HG02759 (cell line): ENCODE measurements at regions not wholly inside any gene's neighbourhood (a gene's known extent, or its start where the extent isn't known, plus 50 kb on each side); places are given as distances from the start of the nearest gene placed in this dataset.
"Not testable (repeated sequence)": the region's sequence is repeated elsewhere in the genome, so short reads cannot be mapped to it uniquely, and the experiment has no call there.

Experiments
- ATAC-seq: cut with Tn5 transposase; IDR thresholded peaks from one replicate; pipeline ENCODE4 v1.9.1; 2021; ENCODE audit warnings: mild to moderate bottlenecking, moderate library complexity; ENCODE audit not compliant: unreplicated experiment

- ATAC-seq, result no peak
These were observed 72.2 kb upstream of the ABLIM1 start for GRCh38 chr10:114730291-114730690.

DNA sequence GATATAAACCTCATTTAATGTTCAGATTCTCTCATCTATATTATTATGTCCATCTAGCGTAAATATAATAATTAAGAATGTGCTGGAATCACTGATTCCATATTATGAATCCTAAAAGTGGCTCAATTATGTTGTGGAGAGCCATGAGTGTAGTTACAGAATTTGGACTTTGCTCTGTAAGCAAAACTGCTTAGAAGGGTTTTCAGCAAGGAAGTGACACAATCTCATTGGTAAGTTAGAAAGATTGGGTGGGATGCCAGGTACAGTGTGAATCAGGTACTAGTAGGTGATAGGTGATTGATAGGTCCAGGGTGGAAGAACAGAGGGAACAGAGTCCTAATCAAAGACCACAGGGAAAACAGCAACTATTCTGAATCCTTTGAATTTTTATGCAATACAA, 74.9 kb upstream of the ABLIM1 start:
- no peak for ATAC-seq

- no peak for ATAC-seq
These were observed 77.9 kb upstream of the ABLIM1 start for GRCh38 chr10:114735946-114736345.

DNA sequence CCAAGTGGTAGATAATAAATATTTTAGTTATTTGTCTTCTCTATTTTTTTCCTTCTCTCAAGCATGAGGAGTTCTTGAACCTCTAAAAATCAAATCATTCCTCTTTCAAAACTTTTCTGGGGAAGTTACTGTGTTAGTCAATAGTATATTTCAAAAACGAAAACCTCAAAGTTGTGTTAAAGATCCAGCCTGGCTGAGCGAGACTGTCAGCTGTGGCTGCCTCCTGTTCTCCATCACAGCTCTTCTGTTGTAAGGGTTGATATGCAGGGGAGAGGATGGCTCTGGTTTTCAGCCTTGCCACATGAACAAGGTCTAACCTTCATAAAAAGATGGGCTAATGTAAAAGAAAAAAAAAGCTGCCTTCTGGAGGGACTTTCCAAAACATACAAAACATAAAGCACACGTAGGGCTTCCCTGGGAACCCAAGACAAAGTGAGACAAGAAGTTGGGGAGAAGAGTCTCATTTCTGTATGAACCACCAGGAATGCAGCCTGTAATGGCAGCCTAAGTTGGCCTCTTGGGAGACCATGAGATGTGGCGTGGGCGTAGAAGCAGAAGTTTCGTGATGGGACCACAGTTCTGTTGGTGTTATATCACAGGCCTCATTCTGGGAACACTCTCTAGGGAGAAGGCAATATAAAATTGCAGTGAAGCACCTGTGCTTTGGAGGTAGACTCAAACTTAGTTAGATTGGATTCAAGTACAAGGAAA, 77.9 kb upstream of the FHIP2A start:
- ATAC-seq, result no peak

- no peak for ATAC-seq
These were observed 75.0 kb upstream of the FHIP2A start for GRCh38 chr10:114746531-114746930.

GRCh38 chr10:114748241-114748640, 73.3 kb upstream of the FHIP2A start:
- no peak for ATAC-seq

GRCh38 chr10:114749014-114749413, 72.6 kb upstream of the FHIP2A start:
- no peak for ATAC-seq

GRCh38 chr10:114749510-114749909, 72.1 kb upstream of the FHIP2A start:
- no peak for ATAC-seq

DNA sequence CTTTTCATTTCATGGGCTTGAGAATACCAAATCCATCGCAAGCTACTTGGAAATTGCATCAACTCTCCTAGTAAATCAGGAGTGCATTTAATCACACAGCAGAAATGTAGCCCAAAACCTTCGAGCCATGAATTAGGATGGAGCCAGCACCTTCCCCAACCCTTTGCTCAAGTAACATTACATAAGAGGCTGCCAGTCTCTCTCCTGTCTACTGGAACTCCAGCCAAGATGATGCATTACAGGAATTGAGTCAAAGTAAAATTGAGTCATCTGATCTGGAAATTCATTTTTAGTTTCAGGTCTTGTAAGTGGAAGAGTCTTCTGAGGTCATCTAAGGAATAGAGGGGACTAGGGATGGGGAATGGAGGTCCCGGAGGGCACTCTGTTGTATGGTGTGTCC, 69.7 kb upstream of the FHIP2A start:
- no peak for ATAC-seq

GRCh38 chr10:114752570-114752969, 69.0 kb upstream of the FHIP2A start:
- ATAC-seq, result not testable (repeated sequence)

GRCh38 chr10:114753126-114753525, 68.5 kb upstream of the FHIP2A start:
- ATAC-seq, result no peak

DNA sequence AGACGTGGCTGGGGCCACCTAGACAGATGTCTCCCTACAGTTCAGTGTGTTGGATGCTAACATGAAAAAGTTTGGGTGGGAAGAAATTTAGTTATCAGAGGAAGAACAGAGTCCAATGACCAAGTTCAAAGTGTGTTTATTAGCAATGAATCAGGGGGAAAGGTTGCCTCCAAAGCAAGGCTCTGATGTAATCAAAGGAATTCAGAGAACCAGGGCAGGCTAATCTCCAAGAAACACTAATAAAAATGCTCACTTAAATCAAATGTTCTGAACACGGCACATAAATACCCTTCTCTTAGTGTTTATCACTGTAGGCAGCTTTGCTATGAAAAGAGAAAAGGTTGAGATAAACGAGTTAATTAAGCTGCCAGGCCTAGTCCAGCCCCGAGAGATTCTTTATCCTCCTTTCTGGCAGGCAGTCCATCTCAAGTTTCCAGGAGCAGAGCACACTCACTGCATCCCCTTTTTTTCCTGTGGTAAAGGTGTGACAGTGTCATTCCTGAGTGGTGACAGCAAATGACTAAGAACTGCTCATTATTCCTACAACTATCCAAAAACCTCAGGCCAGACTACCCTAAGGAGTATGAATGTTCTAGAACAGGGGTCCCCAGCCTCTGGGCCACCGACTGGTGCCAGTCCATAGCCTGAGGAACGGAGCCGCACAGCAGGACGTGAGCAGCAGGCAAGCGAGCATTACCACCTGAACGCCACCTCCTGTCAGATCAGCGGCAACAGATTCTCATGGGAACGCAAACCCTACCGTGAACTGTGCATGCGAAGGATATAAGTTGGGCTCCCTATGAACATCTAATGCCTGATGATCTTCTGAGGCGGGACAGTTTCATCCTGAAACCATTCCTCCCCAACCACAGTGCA, 66.9 kb upstream of the FHIP2A start:
- ATAC-seq, result no peak

DNA sequence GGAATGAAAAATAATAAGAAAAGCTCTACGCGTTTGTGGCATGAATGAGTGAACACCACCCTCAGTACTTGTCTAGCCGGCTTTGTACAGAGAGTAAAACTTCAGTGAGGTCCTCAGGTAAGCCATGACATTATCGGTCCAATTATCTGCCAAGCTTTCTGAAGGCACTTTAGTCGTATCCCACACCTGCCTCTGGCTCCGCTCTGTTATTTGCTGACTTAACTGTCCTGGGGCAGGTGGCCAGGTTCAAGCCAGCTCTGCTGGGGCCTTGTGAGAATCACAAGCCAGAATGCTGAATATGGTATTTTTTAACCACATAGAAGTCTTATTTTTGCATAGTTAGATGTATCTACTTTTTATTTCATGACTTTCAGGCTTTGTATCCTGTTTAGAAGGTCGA, 66.0 kb upstream of the FHIP2A start:
- no peak for ATAC-seq

DNA sequence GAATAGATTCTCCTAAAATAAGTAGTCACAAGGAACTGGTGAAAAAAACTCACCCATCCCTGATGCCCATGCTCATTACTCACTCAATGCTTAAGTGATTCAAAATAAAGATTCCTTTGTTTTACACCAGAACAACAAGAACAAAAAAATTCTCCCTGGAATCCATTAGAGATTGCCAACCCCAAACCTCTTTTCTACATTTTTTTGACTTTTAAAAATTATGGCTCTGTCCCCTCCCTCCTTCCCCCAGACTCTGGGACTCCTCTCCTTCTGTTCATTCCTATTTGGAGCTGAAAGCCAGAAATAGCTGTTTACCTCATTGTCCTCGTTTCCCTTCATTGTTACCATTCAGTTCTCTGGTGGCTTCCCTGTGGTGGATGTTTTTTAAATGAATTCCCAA, 63.2 kb upstream of the FHIP2A start:
- ATAC-seq, result no peak

GRCh38 chr10:114761205-114762193, 60.1 kb upstream of the FHIP2A start:
- ATAC-seq, result no peak

DNA sequence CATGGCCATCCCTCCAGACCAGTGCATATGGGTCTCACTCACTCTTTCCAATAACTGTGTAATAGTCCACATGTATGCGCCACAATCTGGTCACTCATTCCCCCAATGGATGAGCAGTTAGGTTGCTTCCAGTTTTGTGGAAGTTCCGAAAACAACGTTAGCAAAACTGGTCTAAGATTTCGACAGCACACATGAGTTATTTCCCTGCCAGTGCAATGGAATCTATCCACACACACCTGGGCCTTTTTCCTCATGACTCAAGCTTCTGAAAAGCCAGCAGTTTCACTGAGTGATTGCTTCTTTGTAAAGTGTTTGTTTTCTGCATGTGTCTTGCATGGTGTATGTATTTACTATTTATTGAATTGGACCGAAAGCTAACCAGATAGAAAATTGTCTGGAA, 58.8 kb upstream of the FHIP2A start:
- ATAC-seq, result no peak

- ATAC-seq, result no peak
These were observed 56.9 kb upstream of the FHIP2A start for GRCh38 chr10:114764656-114765055.

GRCh38 chr10:114766470-114766869, 55.1 kb upstream of the FHIP2A start:
- no peak for ATAC-seq

- peak; percentile 52 for ATAC-seq
These were observed 54.2 kb upstream of the FHIP2A start for GRCh38 chr10:114767101-114767985.
